Left lobe of liver (tissue), 2 donors: ENCODE measurements at regions not wholly inside any gene's neighbourhood (a gene's known extent, or its start where the extent isn't known, plus 50 kb on each side); places are given as distances from the start of the nearest gene placed in this dataset.
"Not testable (repeated sequence)": the region's sequence is repeated elsewhere in the genome, so short reads cannot be mapped to it uniquely, and the experiment has no call there.

Experiments used
- ATAC-seq: fragments of 200-7000 bp; cut with Tn5 transposase; one replicate; pipeline ENCODE4 v1.9.1; 2020; ENCODE audit warnings: mild to moderate bottlenecking, moderate library complexity
- DNase-seq: peaks from one replicate; pipeline ENCODE4 v3.0.0-alpha.2; 2020; ENCODE audit warnings: low spot score
- donor health status: DM: no; HTN: no; CAD: no; lungs with moderate emphysema.
- donor health status: DM: no; HTN: yes; CAD: no.

DNA sequence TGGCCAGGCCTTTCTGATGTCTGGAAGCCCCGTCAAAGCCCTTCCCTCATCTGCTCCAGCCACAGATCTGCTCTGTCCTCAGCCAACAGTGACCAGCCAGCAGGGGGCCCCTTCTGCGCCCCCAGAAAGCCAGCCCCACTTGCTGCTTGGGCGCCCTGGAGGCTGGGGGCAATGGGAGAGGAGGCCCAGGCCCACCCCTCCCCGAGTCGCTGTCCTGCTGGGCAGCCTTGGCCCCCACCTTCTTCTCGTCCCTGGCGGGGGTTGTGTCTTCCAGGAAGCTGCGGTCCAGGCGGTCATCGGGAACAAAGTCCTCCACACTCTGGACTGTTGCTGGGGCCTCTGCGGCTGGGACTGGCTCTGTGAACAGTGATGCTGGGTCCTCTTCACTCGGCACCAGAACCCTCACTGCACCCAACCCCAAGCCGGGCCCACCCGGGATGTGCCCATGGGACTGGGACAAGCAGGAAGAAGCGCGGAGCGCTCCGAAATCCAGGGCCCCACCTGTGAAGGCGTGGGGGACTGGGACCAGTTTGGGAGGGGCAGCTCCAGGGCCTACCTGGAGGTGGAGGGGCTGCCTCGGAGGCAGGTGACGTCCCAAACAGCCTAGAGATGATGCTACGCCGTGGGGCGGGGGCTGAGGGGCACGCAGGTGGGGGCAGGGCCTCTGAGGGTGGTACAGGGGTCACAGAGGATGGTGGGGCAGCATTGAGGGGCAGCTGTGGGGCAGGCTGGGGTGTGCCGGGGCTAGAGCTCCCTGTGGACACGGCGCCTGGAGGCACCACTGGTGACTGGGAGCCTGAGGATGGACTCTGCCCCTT lies 257.6 kb downstream of the ANKRD30B start:
- ATAC-seq, result no peak
- DNase-seq, result no peak

DNA sequence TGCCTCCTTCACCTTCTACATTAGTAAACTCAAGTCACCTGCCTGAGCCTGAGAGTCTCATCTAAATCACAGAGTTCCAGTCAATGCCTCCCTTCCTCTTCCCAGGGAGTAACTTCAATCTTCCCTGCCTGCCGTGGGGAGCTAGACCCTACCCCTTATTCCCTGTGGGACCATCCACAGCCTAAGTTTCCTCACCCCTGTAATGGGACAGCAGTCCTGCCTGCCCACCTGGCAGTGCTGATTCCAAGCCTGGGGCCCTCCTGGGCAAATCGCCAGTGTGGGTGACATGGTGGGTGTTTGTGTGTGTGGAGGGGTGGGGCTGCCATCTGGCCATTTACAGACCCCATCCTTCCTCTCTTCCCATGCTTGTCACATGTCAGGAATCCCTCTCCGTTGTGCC lies 258.6 kb downstream of the ANKRD30B start:
- not testable (repeated sequence) for ATAC-seq, DNase-seq

DNA sequence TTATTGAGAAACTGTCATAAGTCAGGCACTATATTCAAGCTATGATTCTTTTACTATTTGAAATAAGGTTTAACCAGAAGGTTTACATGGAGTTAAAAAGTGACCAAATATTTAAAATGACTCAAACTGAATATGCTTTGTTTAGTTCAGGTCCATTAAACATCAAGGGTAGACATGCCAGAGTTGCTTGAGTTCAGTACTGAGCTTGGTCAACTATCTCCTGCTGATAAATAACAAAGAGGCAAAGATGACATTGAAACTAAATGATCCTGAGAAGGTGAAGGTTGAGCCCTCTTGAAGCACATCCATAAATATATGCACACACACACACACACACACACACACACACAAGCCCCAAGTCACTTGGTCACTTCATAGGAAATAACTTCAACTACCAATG lies 278.1 kb downstream of the ANKRD30B start:
- DNase-seq, ATAC-seq: not testable (repeated sequence)

DNA sequence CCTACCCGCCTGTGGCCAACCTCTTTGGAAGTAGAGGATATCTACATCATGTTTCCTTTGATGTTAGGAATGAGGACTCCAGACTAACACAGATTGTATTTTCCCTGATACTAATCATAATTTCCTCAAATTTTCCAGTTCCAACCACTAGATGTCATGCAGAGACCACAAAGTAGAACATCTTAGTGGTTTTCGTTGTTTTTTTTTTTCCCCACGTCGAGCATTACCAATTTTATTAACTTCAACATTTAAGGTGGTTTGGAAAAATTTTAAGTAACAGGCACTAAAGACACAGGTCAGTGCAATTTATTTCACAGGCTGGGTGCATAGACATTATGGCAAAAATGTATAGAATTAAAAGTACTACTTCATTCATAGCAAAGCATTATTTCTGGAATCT lies 280.1 kb downstream of the ANKRD30B start:
- peak; percentile 84 for ATAC-seq

DNA sequence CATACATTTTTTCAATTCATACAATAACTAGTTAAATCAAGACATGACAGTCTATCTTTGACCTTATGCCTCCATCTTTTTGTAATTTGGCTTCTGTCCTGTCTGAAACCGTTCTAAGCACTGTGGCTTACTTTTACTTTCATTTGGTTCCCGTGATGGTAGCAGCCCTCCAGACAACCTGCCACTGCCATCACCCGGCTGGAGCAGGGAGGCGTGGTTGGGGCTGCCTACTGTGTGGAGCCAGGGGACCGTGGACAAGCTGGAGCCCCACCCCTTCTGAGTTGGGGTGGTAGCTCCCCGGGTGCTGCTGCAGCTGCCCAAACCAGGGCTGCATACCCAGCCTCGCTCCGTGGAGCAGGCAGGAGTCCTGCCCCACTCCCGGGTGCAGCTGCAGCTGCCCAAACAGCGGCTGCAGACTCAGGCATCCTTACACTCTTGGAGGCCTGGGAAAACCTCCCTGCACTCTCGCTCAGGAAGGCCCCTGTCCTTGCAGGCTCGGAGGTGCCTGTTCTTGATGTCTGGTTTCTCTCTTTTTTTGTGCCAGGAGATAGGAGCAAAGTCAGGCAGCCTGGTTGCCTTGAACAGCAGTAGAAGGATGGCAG lies 312.4 kb downstream of the ANKRD30B start:
- ATAC-seq, result peak; percentile 24
- DNase-seq, result not testable (repeated sequence)

More for the DNA sequence above, 280.1 kb downstream of the ANKRD30B start:
- DNase-seq, result not testable (repeated sequence)

DNA sequence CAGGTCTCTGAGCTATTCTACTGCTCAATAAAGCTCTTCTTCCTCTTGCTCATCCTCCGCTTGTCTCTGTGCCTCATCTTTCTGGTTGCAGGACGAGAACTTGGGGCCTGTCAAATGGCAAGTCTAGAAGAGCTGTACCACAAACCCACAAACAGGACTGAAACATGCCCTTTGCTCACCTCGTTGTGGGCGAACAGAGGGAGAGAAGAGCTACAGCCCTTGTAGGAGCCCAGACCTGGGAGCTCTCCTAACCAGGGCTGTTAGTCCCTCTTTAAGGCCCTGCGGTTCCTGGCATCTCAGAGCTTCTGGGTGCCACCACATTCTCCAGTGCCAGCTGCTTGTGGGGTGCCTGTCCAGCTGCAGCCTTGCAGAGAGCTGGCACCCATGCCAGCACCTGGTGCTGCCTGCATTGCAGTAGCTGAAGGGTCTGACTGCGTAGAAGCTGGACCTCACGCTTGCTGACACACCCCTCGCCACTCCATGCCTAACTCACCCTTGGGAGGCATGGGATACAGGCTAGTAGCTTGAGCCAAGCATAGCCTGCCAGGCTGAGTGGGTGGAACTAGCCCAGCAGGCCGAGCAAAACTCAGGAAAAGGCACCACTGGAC lies 313.4 kb downstream of the ANKRD30B start:
- not testable (repeated sequence) for ATAC-seq, DNase-seq

DNA sequence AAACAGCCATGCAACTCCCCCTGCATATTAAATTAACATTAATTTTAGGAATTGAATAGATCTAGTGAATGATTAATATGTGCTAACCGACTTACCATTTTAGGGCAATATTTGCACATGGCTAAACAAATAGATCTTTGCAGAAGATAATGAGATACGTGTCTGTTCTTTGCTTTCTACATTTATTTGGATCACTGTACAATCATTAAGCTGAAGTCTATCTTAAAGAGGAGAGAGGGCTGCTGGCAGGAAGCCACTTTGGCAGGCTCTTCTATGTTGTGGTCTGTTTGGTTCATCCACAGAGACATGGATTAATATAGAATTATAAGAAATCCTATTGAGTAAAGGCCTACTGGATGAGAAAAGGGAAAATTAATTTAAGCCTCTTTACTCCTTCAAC lies 318.5 kb downstream of the ANKRD30B start:
- DNase-seq, result not testable (repeated sequence)
- peak; percentile 47 for ATAC-seq

DNA sequence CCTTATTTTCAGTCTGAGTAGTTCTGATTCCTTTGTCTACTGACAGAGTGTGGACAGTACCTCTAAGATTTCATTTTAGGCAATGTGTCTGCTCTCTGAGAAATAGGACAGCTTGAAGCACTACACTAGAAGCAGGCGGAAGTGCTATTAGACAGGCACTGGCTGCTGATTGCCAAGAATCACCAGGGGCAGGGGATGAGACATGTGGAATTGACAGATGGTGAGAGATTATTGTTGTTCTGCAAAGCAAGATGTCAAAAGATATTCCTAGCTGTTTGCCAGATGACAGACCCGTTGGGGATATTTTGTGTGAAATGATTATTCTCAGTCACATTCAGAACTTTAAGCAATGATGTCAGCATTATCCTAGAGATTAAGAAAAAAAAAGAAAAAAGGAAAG lies 323.3 kb downstream of the ANKRD30B start:
- not testable (repeated sequence) for ATAC-seq, DNase-seq
